ENCODE measurements at regions not wholly inside any gene's neighbourhood (a gene's known extent, or its start where the extent isn't known, plus 50 kb on each side); places are given as distances from the start of the nearest gene placed in this dataset.
"Not testable (repeated sequence)": the region's sequence is repeated elsewhere in the genome, so short reads cannot be mapped to it uniquely, and the experiment has no call there.

DNA sequence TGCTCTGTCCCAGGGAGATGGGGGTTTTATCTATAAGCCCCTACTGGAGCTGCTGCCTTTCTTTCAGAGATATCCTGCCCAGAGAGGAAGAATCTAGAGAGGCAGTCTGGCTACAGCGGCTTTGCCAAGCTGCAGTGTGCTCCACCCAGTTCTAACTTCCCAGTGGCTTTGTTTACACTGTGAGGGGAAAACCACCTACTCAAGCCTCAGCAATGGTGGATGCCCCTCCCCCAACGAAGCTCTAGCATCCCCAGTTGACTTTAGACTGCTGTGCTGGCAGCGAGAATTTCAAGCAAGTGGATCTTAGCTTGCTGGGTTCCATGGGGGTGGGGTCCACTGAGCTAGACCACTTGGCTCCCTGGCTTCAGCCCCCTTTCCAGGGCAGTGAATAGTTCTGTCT lies 444.6 kb downstream of the SOX2 start:
- not testable (repeated sequence) for TF ChIP-seq TCF7L2 (IDR thresholded peaks at IDR 0.05; ENCODE audit: low read depth, low read length); SIN3A (IDR thresholded peaks at IDR 0.05; ENCODE audit: borderline replicate concordance, insufficient read depth, low read depth, low read length); POLR2AphosphoS5 (IDR thresholded peaks at IDR 0.05; ENCODE audit: low read depth, low read length)
- TF ChIP-seq, protein P1, sequence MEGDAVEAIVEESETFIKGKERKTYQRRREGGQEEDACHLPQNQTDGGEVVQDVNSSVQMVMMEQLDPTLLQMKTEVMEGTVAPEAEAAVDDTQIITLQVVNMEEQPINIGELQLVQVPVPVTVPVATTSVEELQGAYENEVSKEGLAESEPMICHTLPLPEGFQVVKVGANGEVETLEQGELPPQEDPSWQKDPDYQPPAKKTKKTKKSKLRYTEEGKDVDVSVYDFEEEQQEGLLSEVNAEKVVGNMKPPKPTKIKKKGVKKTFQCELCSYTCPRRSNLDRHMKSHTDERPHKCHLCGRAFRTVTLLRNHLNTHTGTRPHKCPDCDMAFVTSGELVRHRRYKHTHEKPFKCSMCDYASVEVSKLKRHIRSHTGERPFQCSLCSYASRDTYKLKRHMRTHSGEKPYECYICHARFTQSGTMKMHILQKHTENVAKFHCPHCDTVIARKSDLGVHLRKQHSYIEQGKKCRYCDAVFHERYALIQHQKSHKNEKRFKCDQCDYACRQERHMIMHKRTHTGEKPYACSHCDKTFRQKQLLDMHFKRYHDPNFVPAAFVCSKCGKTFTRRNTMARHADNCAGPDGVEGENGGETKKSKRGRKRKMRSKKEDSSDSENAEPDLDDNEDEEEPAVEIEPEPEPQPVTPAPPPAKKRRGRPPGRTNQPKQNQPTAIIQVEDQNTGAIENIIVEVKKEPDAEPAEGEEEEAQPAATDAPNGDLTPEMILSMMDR (IDR thresholded peaks at IDR 0.05): not testable (repeated sequence)
- TF ChIP-seq, protein P2, sequence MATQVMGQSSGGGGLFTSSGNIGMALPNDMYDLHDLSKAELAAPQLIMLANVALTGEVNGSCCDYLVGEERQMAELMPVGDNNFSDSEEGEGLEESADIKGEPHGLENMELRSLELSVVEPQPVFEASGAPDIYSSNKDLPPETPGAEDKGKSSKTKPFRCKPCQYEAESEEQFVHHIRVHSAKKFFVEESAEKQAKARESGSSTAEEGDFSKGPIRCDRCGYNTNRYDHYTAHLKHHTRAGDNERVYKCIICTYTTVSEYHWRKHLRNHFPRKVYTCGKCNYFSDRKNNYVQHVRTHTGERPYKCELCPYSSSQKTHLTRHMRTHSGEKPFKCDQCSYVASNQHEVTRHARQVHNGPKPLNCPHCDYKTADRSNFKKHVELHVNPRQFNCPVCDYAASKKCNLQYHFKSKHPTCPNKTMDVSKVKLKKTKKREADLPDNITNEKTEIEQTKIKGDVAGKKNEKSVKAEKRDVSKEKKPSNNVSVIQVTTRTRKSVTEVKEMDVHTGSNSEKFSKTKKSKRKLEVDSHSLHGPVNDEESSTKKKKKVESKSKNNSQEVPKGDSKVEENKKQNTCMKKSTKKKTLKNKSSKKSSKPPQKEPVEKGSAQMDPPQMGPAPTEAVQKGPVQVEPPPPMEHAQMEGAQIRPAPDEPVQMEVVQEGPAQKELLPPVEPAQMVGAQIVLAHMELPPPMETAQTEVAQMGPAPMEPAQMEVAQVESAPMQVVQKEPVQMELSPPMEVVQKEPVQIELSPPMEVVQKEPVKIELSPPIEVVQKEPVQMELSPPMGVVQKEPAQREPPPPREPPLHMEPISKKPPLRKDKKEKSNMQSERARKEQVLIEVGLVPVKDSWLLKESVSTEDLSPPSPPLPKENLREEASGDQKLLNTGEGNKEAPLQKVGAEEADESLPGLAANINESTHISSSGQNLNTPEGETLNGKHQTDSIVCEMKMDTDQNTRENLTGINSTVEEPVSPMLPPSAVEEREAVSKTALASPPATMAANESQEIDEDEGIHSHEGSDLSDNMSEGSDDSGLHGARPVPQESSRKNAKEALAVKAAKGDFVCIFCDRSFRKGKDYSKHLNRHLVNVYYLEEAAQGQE (IDR thresholded peaks at IDR 0.05; ENCODE audit: insufficient read depth in 1 of 2, low read depth in 2 of 2, low read length in 1 of 2): not testable (repeated sequence)

Measured in Panc1 (cell line).